Fibroblast of lung (primary cell): ENCODE measurements at regions not wholly inside any gene's neighbourhood (a gene's known extent, or its start where the extent isn't known, plus 50 kb on each side); places are given as distances from the start of the nearest gene placed in this dataset.

ENCODE experiments used
- DNase-seq, 2 donors: peaks; one replicate each; pipeline versions ENCODE4 v3.0.0 to v3.0.0-alpha.2; 2010; ENCODE audit warnings: low read depth in 2 of 2
- H2AFZ ChIP-seq: 2 replicates; pipeline ENCODE4 v1.5.1; 2012; ENCODE audit warnings: low read length, control low read depth, inconsistent platforms
- H3K27ac ChIP-seq: 2 replicates; pipeline ENCODE4 v1.5.1; 2011; ENCODE audit warnings: low read length, control low read depth; ENCODE audit not compliant: insufficient read depth
- H3K27me3 ChIP-seq: 2 replicates; pipeline ENCODE4 v1.5.1; 2011; ENCODE audit warnings: mild to moderate bottlenecking, low read length; ENCODE audit not compliant: control insufficient read depth, insufficient read depth
- H3K36me3 ChIP-seq: 2 replicates; pipeline ENCODE4 v1.5.1; 2011; ENCODE audit warnings: low read length; ENCODE audit not compliant: control insufficient read depth, insufficient read depth
- H3K4me1 ChIP-seq: 2 replicates; pipeline ENCODE4 v1.5.1; 2011; ENCODE audit warnings: low read length; ENCODE audit not compliant: control insufficient read depth, insufficient read depth; ENCODE audit errors: extremely low read depth
- H3K4me2 ChIP-seq: 2 replicates; pipeline ENCODE4 v1.5.1; 2011; ENCODE audit warnings: low read length, control low read depth; ENCODE audit not compliant: insufficient read depth; ENCODE audit errors: extremely low read depth
- H3K4me3 ChIP-seq, 4 experiments: fragments of 200-600 bp in 1 of 4; sonication (generic) in 1 of 4; replicated peaks in 1 of 4; 2 replicates each; pipeline ENCODE4 v1.5.1; 2011 to 2016; ENCODE audit warnings: low read length in 4 of 4, low read depth in 3 of 4, mild to moderate bottlenecking in 3 of 4, control low read depth in 2 of 4, inconsistent platforms in 1 of 4, mixed read lengths in 1 of 4; ENCODE audit not compliant: insufficient read depth in 1 of 4; ENCODE audit errors: control extremely low read depth in 1 of 4
- H3K79me2 ChIP-seq: 2 replicates; pipeline ENCODE4 v1.5.1; 2012; ENCODE audit warnings: mild to moderate bottlenecking, low read length, inconsistent platforms; ENCODE audit not compliant: control insufficient read depth, insufficient read depth
- H3K9ac ChIP-seq: 2 replicates; pipeline ENCODE4 v1.5.1; 2011; ENCODE audit warnings: mild to moderate bottlenecking, low read length, control low read depth; ENCODE audit not compliant: insufficient read depth
- H3K9me3 ChIP-seq: 2 replicates; pipeline ENCODE4 v1.5.1; 2012; ENCODE audit warnings: low read depth, low read length; ENCODE audit not compliant: control insufficient read depth, insufficient read depth
- H4K20me1 ChIP-seq: 2 replicates; pipeline ENCODE4 v1.5.1; 2011; ENCODE audit warnings: low read length; ENCODE audit not compliant: control insufficient read depth, insufficient read depth; ENCODE audit errors: extremely low read depth
- CTCF ChIP-seq, 2 donors: IDR thresholded peaks in 1 of 2; conservative IDR thresholded peaks in 1 of 2; 1 replicate in 1 of 2; 2 replicates in 1 of 2; pipeline ENCODE4 v1.5.1; 2011 to 2012; ENCODE audit warnings: low read length in 2 of 2, control low read depth in 1 of 2, inconsistent platforms in 1 of 2, low read depth in 1 of 2, mild to moderate bottlenecking in 1 of 2
- EZH2 ChIP-seq: IDR thresholded peaks from 2 replicates; pipeline ENCODE4 v1.5.1; 2012; ENCODE audit warnings: low read length, control low read depth, mild to moderate bottlenecking; ENCODE audit errors: missing control alignments

- H3K27me3 ChIP-seq, result no peaks in the 10 kb centered on the region
- TF ChIP-seq CTCF (conservative IDR thresholded peaks at IDR 0.05 in 1 of 2, IDR thresholded peaks at IDR 0.05 in 1 of 2; ENCODE audit: low read depth in 1 of 2, low read length in 2 of 2) (no peak), EZH2 (no peak)
- no peak overlapping the region for H3K9ac ChIP-seq
- no peak overlapping the region for H3K27ac ChIP-seq
- H4K20me1 ChIP-seq, result no peaks in the 10 kb centered on the region
- no peak overlapping the region for H2AFZ ChIP-seq
- H3K9me3 ChIP-seq, result no peaks in the 10 kb centered on the region
- H3K4me1 ChIP-seq, result no peaks in the 10 kb centered on the region
- H3K79me2 ChIP-seq, result no peaks in the 10 kb centered on the region
- H3K4me2 ChIP-seq, result no peak overlapping the region
- no peak overlapping the region for H3K4me3 ChIP-seq
- no peaks in the 10 kb centered on the region for H3K36me3 ChIP-seq
- no peak for DNase-seq
These were observed 690.9 kb upstream of the TMEFF2 start for GRCh38 chr2:192885569-192886160.

- no peak overlapping the region for H3K27ac ChIP-seq
- no peak for TF ChIP-seq EZH2
- TF ChIP-seq CTCF (conservative IDR thresholded peaks at IDR 0.05 in 1 of 2, IDR thresholded peaks at IDR 0.05 in 1 of 2; ENCODE audit: low read depth in 1 of 2, low read length in 2 of 2), result no peak
- H3K4me1 ChIP-seq, result no peaks in the 10 kb centered on the region
- no peaks in the 10 kb centered on the region for H3K36me3 ChIP-seq
- H3K9ac ChIP-seq, result no peak overlapping the region
- no peaks in the 10 kb centered on the region for H3K27me3 ChIP-seq
- no peak overlapping the region for H3K4me3 ChIP-seq
- no peaks in the 10 kb centered on the region for H4K20me1 ChIP-seq
- no peak for DNase-seq
- no peak overlapping the region for H3K4me2 ChIP-seq
- no peaks in the 10 kb centered on the region for H3K9me3 ChIP-seq
- H3K79me2 ChIP-seq, result no peaks in the 10 kb centered on the region
- no peak overlapping the region for H2AFZ ChIP-seq
These were observed 682.4 kb upstream of the TMEFF2 start for GRCh38 chr2:192877159-192877558.

GRCh38 chr2:192876698-192877097, 682.0 kb upstream of the TMEFF2 start:
- no peaks in the 10 kb centered on the region for H4K20me1 ChIP-seq
- no peak overlapping the region for H3K4me3 ChIP-seq
- no peaks in the 10 kb centered on the region for H3K79me2 ChIP-seq
- no peak overlapping the region for H3K27ac ChIP-seq
- no peaks in the 10 kb centered on the region for H3K36me3 ChIP-seq
- H3K4me2 ChIP-seq, result no peak overlapping the region
- no peaks in the 10 kb centered on the region for H3K4me1 ChIP-seq
- H3K9me3 ChIP-seq, result no peaks in the 10 kb centered on the region
- DNase-seq, result no peak
- H2AFZ ChIP-seq, result no peak overlapping the region
- no peaks in the 10 kb centered on the region for H3K27me3 ChIP-seq
- no peak overlapping the region for H3K9ac ChIP-seq
- no peak for TF ChIP-seq CTCF (conservative IDR thresholded peaks at IDR 0.05 in 1 of 2, IDR thresholded peaks at IDR 0.05 in 1 of 2; ENCODE audit: low read depth in 1 of 2, low read length in 2 of 2)
- TF ChIP-seq EZH2, result no peak
